GM21717 (cell line): ENCODE measurements at regions not wholly inside any gene's neighbourhood (a gene's known extent, or its start where the extent isn't known, plus 50 kb on each side); places are given as distances from the start of the nearest gene placed in this dataset.
"Not testable (repeated sequence)": the region's sequence is repeated elsewhere in the genome, so short reads cannot be mapped to it uniquely, and the experiment has no call there.

Experiments used
- ATAC-seq: cut with Tn5 transposase; IDR thresholded peaks from one replicate; pipeline ENCODE4 v1.9.1; 2021; ENCODE audit warnings: mild to moderate bottlenecking, moderate library complexity; ENCODE audit not compliant: unreplicated experiment

DNA sequence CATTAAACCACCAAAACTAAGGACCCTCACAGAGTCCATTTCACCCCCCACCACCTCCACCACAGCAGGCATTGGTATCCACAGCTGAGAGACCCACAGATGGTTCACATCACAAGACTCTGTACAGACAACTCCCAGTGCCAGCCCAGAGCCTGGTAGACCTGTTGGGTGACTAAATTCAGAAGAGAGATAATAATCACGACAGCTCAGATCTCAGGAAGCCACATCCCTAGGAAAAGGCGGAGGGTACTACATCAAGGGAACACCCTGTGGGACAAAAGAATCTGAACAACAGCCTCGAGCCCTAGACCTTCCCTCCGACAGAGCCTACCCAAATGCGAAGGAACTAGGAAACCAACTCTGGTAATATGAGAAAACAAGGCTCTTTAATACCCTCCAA is 51.4 kb upstream of the TMEM45B start:
- ATAC-seq = not testable (repeated sequence)
